ENCODE measurements at regions not wholly inside any gene's neighbourhood (a gene's known extent, or its start where the extent isn't known, plus 50 kb on each side); places are given as distances from the start of the nearest gene placed in this dataset.

GRCh38 chr5:42930934-42931333 lies 109.2 kb downstream of the ANXA2R start:
- Histone ChIP-seq H3K14ac (ENCODE audit: insufficient read length) (no peak overlapping the region), H3K4me3 (ENCODE audit: extremely low read depth in 1 of 4, insufficient read depth in 2 of 4, low read depth in 3 of 4, low read length in 4 of 4) (no peak overlapping the region), H2BK120ac (replicated peaks; ENCODE audit: low read depth, low read length) (no peak overlapping the region), H3K27ac (ENCODE audit: low read depth, low read length) (no peak overlapping the region), H3K56ac (replicated peaks; ENCODE audit: insufficient read length, low read depth, low read length) (no peak overlapping the region), H4K5ac (ENCODE audit: insufficient read length, low read depth, low read length) (no peak overlapping the region), H2BK15ac (ENCODE audit: low read length) (no peak overlapping the region), H3K79me2 (ENCODE audit: control insufficient read depth in 1 of 2, insufficient read depth in 2 of 2, low read length in 2 of 2) (no peaks in the 10 kb centered on the region), H2BK20ac (ENCODE audit: low read length) (no peak overlapping the region), H4K8ac (ENCODE audit: extremely low read depth, insufficient read depth, low read length) (no peak overlapping the region), H2AFZ (ENCODE audit: low read length) (no peak overlapping the region), H3K4ac (replicated peaks; ENCODE audit: insufficient read length, low read depth, low read length) (no peak overlapping the region), H3K4me2 (ENCODE audit: insufficient read depth in 1 of 2, low read depth in 2 of 2, low read length in 2 of 2) (no peak overlapping the region), H3K23me2 (ENCODE audit: low read depth, low read length) (no peaks in the 10 kb centered on the region), H3K23ac (ENCODE audit: insufficient read length) (no peak overlapping the region), H3K9me3 (ENCODE audit: insufficient read depth in 2 of 2, low read depth in 1 of 2, low read length in 1 of 2) (peaks cover 9 to 15% of the 10 kb centered on the region in 2 experiments; a peak in 2 of 4 replicates), H4K91ac (replicated peaks; ENCODE audit: insufficient read length, low read length) (no peak overlapping the region), H3K9ac (replicated peaks in 1 of 4; ENCODE audit: extremely low read depth in 1 of 4, low read depth in 3 of 4, low read length in 3 of 4) (no peak overlapping the region), H2AK5ac (ENCODE audit: low read depth, low read length) (no peak overlapping the region), H3K79me1 (ENCODE audit: low read depth, low read length) (no peaks in the 10 kb centered on the region), H2BK12ac (ENCODE audit: low read depth, low read length) (no peak overlapping the region), H3K4me1 (replicated peaks in 1 of 4; ENCODE audit: control insufficient read depth in 3 of 4, insufficient read depth in 4 of 4, low read length in 3 of 4) (no peaks in the 10 kb centered on the region), H3K18ac (ENCODE audit: extremely low read depth, low read length) (no peak overlapping the region), H3K36me3 (ENCODE audit: control insufficient read depth in 2 of 4, insufficient read depth in 4 of 4, low read length in 3 of 4) (no peaks in the 10 kb centered on the region), H3K27me3 (replicated peaks in 1 of 4; ENCODE audit: control insufficient read depth in 3 of 4, extremely low read depth in 1 of 4, insufficient read depth in 3 of 4, low read length in 3 of 4) (no peaks in the 10 kb centered on the region), H4K20me1 (replicated peaks in 1 of 2; ENCODE audit: control insufficient read depth in 1 of 2, insufficient read depth in 2 of 2, low read length in 2 of 2) (no peaks in the 10 kb centered on the region), H2BK5ac (ENCODE audit: low read depth, low read length) (no peak overlapping the region)
- DNase-seq (ENCODE audit: low read depth in 1 of 2, low spot score in 2 of 2) (no peak), FAIRE-seq (no peak)
- no peak for TF ChIP-seq HDAC6 (IDR thresholded peaks at IDR 0.05; ENCODE audit: low read depth, low read length)
- ChIA-PET POLR2A (ENCODE audit: partially characterized antibody) (no interaction called here), CTCF (ENCODE audit: partially characterized antibody) (interaction anchor here (0.7 kb wide), 1 partner anchor 908 kb away, joined by 3 read pairs; no protein-coding TSS in a partner anchor)
- 80% methylated on average over 1 of the region's 1 CpG; no CpG with 5 or more reads in 1 of the 2 experiments for WGBS, 2 experiments (ENCODE audit: extremely low coverage in 1 of 2, insufficient coverage in 1 of 2, insufficient read length in 1 of 2, insufficient replicate concordance in 2 of 2, low coverage in 1 of 2, low lambda C conversion rate in 2 of 2, missing lambda C conversion rate in 1 of 2)
